Hepatocyte (in vitro differentiated cells): ENCODE measurements at regions not wholly inside any gene's neighbourhood (a gene's known extent, or its start where the extent isn't known, plus 50 kb on each side); places are given as distances from the start of the nearest gene placed in this dataset.

Experiments
- CTCF ChIP-seq: fragments of 200-600 bp; sonication (generic); IDR thresholded peaks from 2 replicates; pipeline ENCODE4 v1.5.1; 2016; ENCODE audit warnings: antibody characterized with exemption, mild to moderate bottlenecking; ENCODE audit not compliant: poor library complexity
- EZH2 ChIP-seq: fragments of 200-600 bp; sonication (generic); IDR thresholded peaks from 2 replicates; pipeline ENCODE4 v1.6.1; 2016; ENCODE audit warnings: antibody characterized with exemption, mild to moderate bottlenecking, borderline replicate concordance

GRCh38 chr4:120452001-120452400 lies 385.4 kb upstream of the MAD2L1 start:
- TF ChIP-seq CTCF (no peak), EZH2 (no peak)
